HG03354 (cell line): ENCODE measurements at regions not wholly inside any gene's neighbourhood (a gene's known extent, or its start where the extent isn't known, plus 50 kb on each side); places are given as distances from the start of the nearest gene placed in this dataset.
"Not testable (repeated sequence)": the region's sequence is repeated elsewhere in the genome, so short reads cannot be mapped to it uniquely, and the experiment has no call there.

ENCODE experiments used
- ATAC-seq: cut with Tn5 transposase; IDR thresholded peaks from one replicate; pipeline ENCODE4 v1.9.1; 2021; ENCODE audit warnings: mild to moderate bottlenecking; ENCODE audit not compliant: unreplicated experiment, poor library complexity, severe bottlenecking

GRCh38 chr14:105720106-105720505 is 193.7 kb downstream of the TMEM121 start:
- not testable (repeated sequence) for ATAC-seq

DNA sequence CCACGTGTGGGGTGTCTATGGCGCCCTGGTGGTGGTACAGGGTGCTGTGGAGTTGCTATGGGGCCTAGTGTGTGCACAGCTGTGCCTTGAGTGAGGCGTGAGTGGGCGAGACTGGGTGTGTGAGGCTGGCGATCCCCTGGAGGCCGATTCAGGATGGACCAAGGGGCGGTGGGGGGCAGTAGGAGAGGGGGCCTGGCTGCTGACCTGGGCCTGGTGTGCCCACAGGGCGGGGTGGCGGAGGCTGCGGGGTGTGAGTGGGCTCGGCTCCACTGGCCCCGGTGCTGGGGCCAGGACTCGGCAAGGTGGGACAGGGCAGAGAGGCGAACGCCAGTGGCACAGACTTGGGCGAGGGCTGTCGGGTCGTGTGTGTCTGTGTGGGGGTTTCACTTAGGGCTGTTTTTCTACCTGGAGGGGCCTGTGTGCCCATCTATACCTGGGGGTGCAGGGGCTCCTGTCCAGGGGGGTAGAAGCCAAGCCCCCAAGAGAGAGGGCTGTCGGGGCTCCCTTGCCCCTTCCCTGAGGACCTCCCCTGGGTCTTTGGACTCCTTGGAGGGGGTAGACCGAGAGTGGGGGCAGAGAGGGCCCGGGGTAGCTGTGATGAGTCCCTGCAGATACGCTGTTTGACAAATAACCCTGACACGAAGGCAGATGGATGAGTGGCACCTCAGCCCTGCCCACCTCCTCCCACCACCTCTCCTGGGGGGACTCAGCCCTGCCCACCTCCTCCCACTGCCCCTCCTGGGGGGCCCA is 194.6 kb downstream of the TMEM121 start:
- ATAC-seq: not testable (repeated sequence)

DNA sequence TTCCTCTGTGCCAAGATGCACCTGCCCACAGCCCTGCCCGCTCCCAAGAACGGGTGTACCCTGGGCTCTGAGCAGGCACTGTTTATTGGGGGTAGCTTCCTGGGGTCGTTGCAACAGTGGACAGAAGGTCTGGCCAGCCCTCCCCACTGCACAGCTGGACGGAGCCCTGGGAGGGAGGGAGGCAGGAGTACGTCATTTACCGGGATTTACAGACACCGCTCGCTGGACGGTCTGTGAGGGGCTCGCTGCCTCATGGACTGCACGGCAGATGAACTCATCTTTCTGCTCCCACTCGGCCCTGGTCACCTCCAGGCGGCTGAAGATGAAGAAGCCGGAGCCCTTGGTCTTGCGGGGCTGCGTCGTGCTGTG is 195.2 kb downstream of the TMEM121 start:
- ATAC-seq: not testable (repeated sequence)

DNA sequence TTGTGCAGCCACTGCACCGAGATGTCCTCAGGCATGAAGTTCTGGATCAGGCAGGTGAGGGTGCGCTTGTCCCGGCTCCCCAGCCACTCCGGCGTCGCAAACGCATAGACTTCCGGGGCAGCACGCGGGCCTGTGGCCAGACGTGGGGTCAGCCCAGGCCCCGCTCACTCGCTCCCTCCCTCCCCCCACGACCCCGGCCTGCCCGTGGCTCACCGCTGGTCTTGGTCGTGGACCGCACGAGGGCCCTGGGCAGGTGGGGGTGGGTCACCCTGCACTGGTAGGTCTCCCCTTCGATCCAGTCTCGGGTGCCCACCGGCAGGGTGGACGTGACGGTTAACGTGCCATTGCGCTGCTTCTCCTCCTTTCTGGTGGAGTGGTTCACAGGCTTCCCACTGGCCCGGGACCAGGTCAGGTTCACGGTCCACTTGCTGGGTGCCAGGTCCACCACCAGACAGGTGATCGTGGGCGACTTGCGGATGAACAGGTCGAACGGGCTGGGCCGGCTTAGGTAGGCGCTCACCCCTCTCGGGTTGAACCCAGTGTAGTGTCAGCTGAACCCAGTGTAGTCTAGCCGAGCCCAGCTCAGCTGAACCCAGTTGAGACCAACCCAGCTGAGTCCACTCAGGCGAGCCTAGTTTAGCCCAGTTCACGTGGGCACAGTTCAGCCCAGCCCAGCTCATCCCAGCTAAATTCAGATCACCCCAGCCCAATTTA is 195.8 kb downstream of the TMEM121 start:
- ATAC-seq: not testable (repeated sequence)

DNA sequence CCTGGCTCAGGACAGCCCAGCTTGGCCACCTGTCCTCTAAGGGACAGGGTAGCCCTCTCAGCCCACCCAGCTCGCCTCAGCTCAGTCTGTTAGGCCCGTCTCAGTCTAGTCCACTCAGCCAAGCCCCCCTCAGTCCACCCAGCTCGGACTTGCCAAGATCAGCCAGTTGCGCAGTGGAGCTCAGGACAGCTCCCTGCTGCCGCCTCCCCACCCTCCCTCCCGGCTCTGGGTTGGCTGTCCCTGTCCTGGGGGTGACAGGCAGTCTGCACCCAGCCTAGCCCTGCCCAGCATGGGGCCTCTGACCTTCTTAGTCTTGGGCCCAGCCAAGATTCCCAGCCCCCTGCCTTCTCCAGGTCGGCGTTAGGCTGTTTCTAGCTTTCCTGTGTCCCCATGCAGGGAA is 196.9 kb downstream of the TMEM121 start:
- ATAC-seq: not testable (repeated sequence)

DNA sequence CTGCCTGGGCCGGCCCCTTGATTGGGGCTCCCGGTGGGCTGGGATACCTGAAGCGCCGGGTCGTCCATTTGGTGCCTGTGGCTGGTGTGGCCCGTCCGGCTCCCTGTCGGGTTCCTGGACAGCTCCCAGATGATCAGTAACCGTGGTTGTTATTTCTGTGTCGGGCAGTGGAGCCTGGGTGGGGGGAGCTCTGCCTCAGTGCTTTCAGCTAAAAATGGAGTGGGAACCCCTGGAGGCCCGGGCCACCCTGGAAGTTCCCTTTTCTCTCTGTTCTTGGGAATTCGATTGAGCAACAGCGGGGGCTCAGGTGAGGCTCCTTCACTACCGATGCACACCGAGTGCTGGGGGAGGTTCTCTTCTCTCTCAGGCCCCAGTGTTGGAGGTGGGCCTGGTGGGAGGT is 197.4 kb downstream of the TMEM121 start:
- ATAC-seq: not testable (repeated sequence)

- not testable (repeated sequence) for ATAC-seq
Measured at GRCh38 chr14:105729825-105730368, 203.5 kb downstream of the TMEM121 start.

DNA sequence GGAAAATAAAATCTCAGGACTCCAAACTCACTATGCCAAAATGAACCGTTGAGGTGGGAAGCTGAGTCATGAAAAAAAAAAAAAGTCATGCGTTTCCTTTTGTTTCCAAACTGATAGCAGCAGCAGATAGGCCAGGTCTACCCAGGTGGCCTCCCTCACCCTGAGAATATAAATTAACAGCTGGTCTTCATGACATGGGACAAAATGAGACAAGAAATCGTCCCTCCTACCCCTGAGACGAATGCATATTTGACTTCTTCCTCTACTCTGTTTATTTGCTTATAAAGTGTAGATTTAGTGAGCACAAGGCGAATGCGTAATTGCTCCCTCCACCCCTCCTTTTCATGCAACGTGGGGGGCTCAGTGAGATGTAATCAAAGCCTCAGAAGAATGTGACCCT is 204.3 kb downstream of the TMEM121 start:
- ATAC-seq: not testable (repeated sequence)

GRCh38 chr14:105731221-105731985 is 205.0 kb downstream of the TMEM121 start:
- not testable (repeated sequence) for ATAC-seq

DNA sequence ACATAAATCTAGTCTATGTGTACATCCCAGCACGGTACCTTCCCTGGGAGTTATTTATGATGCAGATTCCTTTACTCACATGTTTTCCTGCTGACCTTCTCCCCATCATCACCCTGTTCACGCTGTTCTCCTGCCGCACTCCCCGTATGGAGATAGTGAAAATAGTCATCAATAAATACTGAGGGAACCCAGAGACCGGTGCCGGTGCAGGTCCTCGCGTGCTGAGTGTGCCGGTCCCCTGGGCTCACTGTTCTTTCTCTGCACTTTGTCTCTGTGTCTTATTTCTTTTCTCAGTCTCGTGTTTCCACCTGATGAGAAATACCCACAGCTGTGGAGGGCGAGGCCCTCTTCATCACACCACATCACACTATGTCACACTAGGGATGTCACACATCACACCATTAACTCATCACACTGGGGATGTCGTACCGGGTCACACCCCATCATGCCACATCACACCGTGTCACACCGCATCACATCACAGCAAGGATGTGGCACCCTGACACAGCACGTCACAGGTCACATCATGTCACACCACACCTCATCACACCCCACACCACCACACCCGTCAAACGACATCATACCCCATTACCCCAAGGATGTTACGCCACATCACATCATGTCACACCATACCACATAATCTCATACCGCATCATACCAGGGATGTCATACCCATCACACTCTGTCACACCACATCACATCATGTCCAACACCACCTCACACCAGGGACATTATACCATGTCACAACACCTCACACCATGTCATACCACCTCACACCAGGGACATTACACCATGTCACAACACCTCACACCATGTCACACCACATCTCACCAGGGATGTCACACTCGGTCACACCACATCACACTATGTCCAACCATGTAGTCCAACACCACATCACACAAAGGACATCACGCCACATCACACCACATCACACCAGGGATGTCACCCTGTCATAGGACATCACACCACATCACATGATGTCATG is 207.0 kb downstream of the TMEM121 start:
- no peak for ATAC-seq

DNA sequence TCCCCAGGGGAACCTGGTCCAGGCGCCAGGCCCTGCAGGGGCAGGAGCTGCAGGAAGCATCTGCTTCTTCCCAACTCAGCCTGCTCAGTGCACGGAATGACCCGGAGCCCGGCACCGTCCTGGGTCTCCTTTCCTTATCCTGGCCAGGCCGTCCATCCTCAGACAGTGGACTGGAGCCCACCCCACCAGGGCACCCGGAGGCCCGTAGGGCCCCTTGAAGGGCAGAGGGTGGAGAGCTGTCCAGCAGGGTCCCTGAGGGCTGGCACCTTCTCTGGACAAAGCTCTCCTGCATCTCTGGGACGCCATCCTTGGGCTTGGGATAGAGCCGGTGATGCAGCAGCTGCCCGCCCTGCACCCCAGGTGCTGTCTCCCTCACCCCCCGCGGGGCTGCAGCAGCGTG is 207.9 kb downstream of the TMEM121 start:
- not testable (repeated sequence) for ATAC-seq

DNA sequence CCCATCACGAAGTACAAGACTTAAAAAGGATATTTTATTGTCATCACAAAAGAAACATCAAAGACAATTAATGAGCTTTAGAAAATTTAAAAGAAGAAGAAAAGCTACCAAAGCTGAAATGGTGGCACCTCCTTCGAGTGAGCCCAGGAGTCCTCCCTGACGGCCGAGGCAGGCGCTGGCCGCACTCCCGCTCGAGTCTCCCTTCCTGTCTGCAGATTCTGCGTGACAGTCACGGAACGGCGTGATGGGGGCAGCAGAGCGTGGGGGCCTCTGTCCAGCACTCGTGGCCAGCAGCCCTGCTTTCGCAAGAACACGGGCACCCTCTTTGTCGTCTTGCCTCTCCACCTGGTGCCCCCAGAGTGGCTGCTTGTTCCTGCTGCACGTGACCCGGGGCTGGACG is 209.9 kb downstream of the TMEM121 start:
- ATAC-seq: not testable (repeated sequence)

GRCh38 chr14:105737504-105738246 is 211.3 kb downstream of the TMEM121 start:
- ATAC-seq: no peak

DNA sequence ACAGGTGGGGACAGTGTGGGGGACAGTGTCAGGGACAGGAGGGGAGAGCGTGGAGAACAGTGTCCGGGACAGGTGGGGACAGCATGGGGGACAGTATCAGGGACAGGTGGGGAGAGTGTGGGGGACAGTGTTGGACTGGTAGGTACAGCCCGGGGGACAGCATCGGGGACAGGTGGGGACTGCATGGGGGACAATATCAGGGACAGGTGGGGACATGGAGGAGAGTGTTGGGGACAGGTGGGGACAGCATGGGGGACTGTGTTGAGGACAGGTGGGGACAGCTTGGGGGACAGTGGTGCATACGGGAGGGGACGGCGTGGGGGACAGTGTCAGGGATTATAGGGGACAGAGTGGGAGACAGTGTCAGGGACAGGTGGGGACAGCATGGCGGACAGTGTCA is 212.3 kb downstream of the TMEM121 start:
- ATAC-seq: no peak

DNA sequence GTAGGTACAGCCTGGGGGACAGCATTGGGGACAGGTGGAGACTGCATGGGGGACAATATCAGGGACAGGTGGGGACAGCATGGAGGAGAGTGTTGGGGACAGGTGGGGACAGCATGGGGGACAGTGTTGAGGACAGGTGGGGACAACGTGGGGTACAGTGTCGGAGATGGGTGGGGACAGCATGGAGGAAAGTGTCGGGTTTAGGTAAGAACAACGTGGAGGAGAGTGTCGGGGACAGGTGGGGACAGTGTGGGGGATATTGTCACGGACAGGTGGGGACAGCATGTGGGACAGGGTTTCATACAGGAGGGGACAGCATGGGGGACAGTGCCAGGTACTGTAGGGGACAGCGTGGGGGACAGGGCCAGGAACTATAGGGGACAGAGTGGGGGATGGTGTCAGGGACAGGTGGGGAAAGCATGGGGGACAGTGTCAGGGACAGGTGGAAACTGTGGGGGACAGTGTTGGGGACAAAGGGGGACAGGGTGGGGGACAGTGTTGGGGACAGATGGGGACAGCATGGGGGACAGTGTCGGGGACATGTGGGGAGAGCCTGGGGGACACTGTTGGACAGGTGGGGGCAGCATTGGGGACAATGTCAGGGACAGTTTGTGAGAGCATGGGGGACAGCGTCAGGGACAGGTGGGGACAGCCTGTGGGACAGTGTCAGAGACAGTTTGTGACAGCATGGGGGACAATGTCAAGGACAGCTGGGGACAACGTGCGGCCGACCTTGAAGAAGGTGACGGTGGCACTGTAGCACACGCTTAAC is 213.1 kb downstream of the TMEM121 start:
- no peak for ATAC-seq

DNA sequence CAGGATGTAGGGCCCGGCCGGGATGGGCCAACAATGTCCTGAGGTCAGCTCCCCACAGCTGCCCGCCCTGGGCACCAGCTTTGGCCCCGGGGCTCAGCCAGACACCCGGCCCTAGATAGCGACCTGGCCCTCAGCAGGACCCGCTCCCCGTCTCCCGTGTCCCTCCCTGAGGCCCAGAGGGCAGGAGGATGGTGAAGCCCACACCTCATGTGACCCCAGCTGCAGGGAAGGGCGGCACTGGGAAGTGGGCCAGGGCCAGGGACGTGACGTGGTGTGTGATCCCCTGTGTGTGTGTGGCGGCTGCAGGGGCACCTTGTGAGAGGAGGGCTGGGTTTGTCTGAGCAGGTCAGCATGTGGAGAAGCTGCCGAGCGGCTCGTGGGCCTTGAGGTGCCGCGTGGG is 213.9 kb downstream of the TMEM121 start:
- ATAC-seq: not testable (repeated sequence)

DNA sequence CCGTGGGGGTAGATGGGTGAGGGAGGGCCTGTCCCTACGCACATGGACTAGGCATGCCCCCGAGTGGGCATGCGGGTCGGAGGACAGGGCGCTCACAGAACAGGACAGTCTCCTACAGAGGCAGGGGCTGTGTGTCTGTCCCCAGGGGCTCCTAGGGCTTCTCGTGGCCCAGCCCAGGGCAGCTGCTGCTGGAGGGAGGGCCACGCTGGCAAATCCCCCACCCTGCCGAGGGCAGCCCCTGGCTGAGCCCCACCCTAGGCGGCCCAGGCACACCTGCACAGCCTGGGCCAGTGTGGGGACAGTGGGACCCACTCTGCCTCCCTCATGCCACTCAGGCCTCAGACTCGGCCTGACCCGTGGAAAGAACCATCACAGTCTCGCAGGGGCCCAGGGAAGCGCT is 214.6 kb downstream of the TMEM121 start:
- not testable (repeated sequence) for ATAC-seq
